Kidney capillary endothelial cell (primary cell): ENCODE measurements at regions not wholly inside any gene's neighbourhood (a gene's known extent, or its start where the extent isn't known, plus 50 kb on each side); places are given as distances from the start of the nearest gene placed in this dataset.

Experiments used
- DNase-seq: peaks from one replicate; pipeline ENCODE4 v3.0.0-alpha.2; 2018; ENCODE audit warnings: low spot score

GRCh38 chr2:37471994-37472393 is 127.6 kb downstream of the QPCT start:
- no peak for DNase-seq

- no peak for DNase-seq
These were observed 128.5 kb downstream of the QPCT start for GRCh38 chr2:37472959-37473358.

- DNase-seq: no peak
These were observed 132.0 kb downstream of the QPCT start for GRCh38 chr2:37476411-37476810.

- no peak for DNase-seq
These were observed 133.5 kb downstream of the QPCT start for GRCh38 chr2:37477921-37478320.

- no peak for DNase-seq
These were observed 136.8 kb downstream of the QPCT start for GRCh38 chr2:37481244-37481643.

GRCh38 chr2:37489041-37489456 is 144.6 kb downstream of the QPCT start:
- DNase-seq: no peak

GRCh38 chr2:37489536-37489935 is 145.1 kb downstream of the QPCT start:
- no peak for DNase-seq

GRCh38 chr2:37493425-37493824 is 149.0 kb downstream of the QPCT start:
- no peak for DNase-seq

- DNase-seq: no peak
These were observed 154.7 kb downstream of the QPCT start for GRCh38 chr2:37499113-37499512.

GRCh38 chr2:37500031-37500430 is 155.6 kb downstream of the QPCT start:
- DNase-seq: no peak

- DNase-seq: no peak
These were observed 156.7 kb downstream of the QPCT start for GRCh38 chr2:37501113-37501512.

GRCh38 chr2:37506407-37507050 is 162.1 kb downstream of the QPCT start:
- DNase-seq: no peak

GRCh38 chr2:37507051-37507410 is 162.6 kb downstream of the QPCT start:
- DNase-seq: no peak

GRCh38 chr2:37507703-37508102 is 163.3 kb downstream of the QPCT start:
- no peak for DNase-seq

GRCh38 chr2:37512971-37513370 is 158.5 kb downstream of the CDC42EP3 start:
- no peak for DNase-seq

GRCh38 chr2:37523814-37524362 is 147.6 kb downstream of the CDC42EP3 start:
- DNase-seq: no peak

GRCh38 chr2:37526323-37526722 is 145.1 kb downstream of the CDC42EP3 start:
- no peak for DNase-seq

- DNase-seq: no peak
These were observed 144.6 kb downstream of the CDC42EP3 start for GRCh38 chr2:37526856-37527255.

GRCh38 chr2:37527361-37527760 is 144.1 kb downstream of the CDC42EP3 start:
- no peak for DNase-seq

- DNase-seq: no peak
These were observed 141.5 kb downstream of the CDC42EP3 start for GRCh38 chr2:37529830-37530415.

GRCh38 chr2:37532503-37532902 is 138.9 kb downstream of the CDC42EP3 start:
- no peak for DNase-seq

- DNase-seq: no peak
These were observed 134.1 kb downstream of the CDC42EP3 start for GRCh38 chr2:37537316-37537715.

- no peak for DNase-seq
These were observed 129.9 kb downstream of the CDC42EP3 start for GRCh38 chr2:37541516-37541915.

- DNase-seq: no peak
These were observed 127.4 kb downstream of the CDC42EP3 start for GRCh38 chr2:37543999-37544557.
